IMR-90 (cell line): ENCODE measurements at regions not wholly inside any gene's neighbourhood (a gene's known extent, or its start where the extent isn't known, plus 50 kb on each side); places are given as distances from the start of the nearest gene placed in this dataset.

ENCODE experiments used
- ATAC-seq: fragments of 200-7000 bp; cut with Tn5 transposase; 2 replicates; pipeline ENCODE4 v1.9.1; 2020; ENCODE audit warnings: low read depth, mild to moderate bottlenecking, moderate library complexity
- BruUV-seq: library from RNA; stranded (reverse); fragments of 400-500 nt; replicated peaks from 2 replicates; lab custom pipeline; 2021; lab: Mats Ljungman, UMichigan
- CTCF ChIA-PET: fragments of 300-600 bp; formaldehyde crosslinking; extraction: SDS; loops from one replicate; lab custom pipeline; 2021; ENCODE audit warnings: antibody characterized with exemption; lab: Yijun Ruan, JAX
- POLR2A ChIA-PET: fragments of 300-600 bp; sonication (Branson Sonifier 250); formaldehyde crosslinking; loops from one replicate; lab custom pipeline; 2022; ENCODE audit warnings: antibody characterized with exemption; ENCODE audit not compliant: unreplicated experiment; lab: Charles Lee
- DNase-seq: peaks from one replicate; pipeline ENCODE4 v3.0.0; 2013
- H2AFZ ChIP-seq: replicated peaks from 2 replicates; pipeline ENCODE3; 2013; ENCODE audit warnings: low read length, mild to moderate bottlenecking; ENCODE audit not compliant: poor library complexity
- H2AK5ac ChIP-seq: 2 replicates; pipeline ENCODE4 v1.6.1; 2013; ENCODE audit warnings: low read depth, low read length, inconsistent platforms
- H2AK9ac ChIP-seq: replicated peaks from 2 replicates; pipeline ENCODE3; 2013; ENCODE audit warnings: mild to moderate bottlenecking, low read depth, low read length, moderate library complexity; ENCODE audit not compliant: poor library complexity
- H2BK120ac ChIP-seq: 2 replicates; pipeline ENCODE4 v1.6.1; 2013; ENCODE audit warnings: low read depth, low read length, inconsistent platforms
- H2BK15ac ChIP-seq: 3 replicates; pipeline ENCODE4 v1.6.1; 2013; ENCODE audit warnings: low read depth, low read length, inconsistent platforms
- H2BK20ac ChIP-seq: 2 replicates; pipeline ENCODE4 v1.6.1; 2013; ENCODE audit warnings: low read depth, mild to moderate bottlenecking, inconsistent platforms, low read length, moderate library complexity
- H2BK5ac ChIP-seq: 2 replicates; pipeline ENCODE4 v1.6.1; 2013; ENCODE audit warnings: mild to moderate bottlenecking, low read depth, low read length, inconsistent platforms; ENCODE audit not compliant: poor library complexity, severe bottlenecking
- H3K14ac ChIP-seq: replicated peaks from 2 replicates; pipeline ENCODE4 v1.6.1; 2013; ENCODE audit warnings: low read depth, low read length, inconsistent platforms
- H3K18ac ChIP-seq: 2 replicates; pipeline ENCODE4 v1.6.1; 2013; ENCODE audit warnings: low read depth, low read length, control low read depth
- H3K23ac ChIP-seq: 2 replicates; pipeline ENCODE4 v1.6.1; 2013; ENCODE audit warnings: low read depth, low read length, inconsistent platforms
- H3K27ac ChIP-seq: 2 replicates; pipeline ENCODE4 v1.5.1; 2013; ENCODE audit warnings: mild to moderate bottlenecking, control low read depth, low read length; ENCODE audit not compliant: insufficient read depth
- H3K27me3 ChIP-seq: 2 replicates; pipeline ENCODE4 v1.6.1; 2013; ENCODE audit warnings: low read length; ENCODE audit not compliant: control insufficient read depth, insufficient read depth
- H3K36me3 ChIP-seq: 2 replicates; pipeline ENCODE4 v1.6.1; 2013; ENCODE audit warnings: low read length, mixed read lengths; ENCODE audit not compliant: control insufficient read depth, insufficient read depth
- H3K4ac ChIP-seq: 2 replicates; pipeline ENCODE4 v1.6.1; 2013; ENCODE audit warnings: low read depth, low read length, inconsistent platforms
- H3K4me1 ChIP-seq: 2 replicates; pipeline ENCODE4 v1.6.1; 2013; ENCODE audit warnings: low read length, mixed read lengths; ENCODE audit not compliant: control insufficient read depth, insufficient read depth
- H3K4me2 ChIP-seq: 2 replicates; pipeline ENCODE4 v1.6.1; 2013; ENCODE audit warnings: low read depth, mild to moderate bottlenecking, control low read depth, low read length, moderate library complexity
- H3K4me3 ChIP-seq: 2 replicates; pipeline ENCODE4 v1.5.1; 2013; ENCODE audit warnings: low read depth, mild to moderate bottlenecking, control low read depth, low read length, moderate library complexity; ENCODE audit not compliant: insufficient read depth
- H3K56ac ChIP-seq: 2 replicates; pipeline ENCODE4 v1.6.1; 2013; ENCODE audit warnings: low read length, inconsistent platforms; ENCODE audit not compliant: insufficient read depth; ENCODE audit errors: extremely low read depth
- H3K79me1 ChIP-seq, 2 experiments: 2 replicates each; pipeline ENCODE4 v1.6.1; 2013; ENCODE audit warnings: low read length in 2 of 2, inconsistent platforms in 1 of 2, low read depth in 1 of 2
- H3K9ac ChIP-seq: 2 replicates; pipeline ENCODE4 v1.6.1; 2013; ENCODE audit warnings: low read depth, low read length, control low read depth
- H3K9me1 ChIP-seq: 2 replicates; pipeline ENCODE4 v1.6.1; 2013; ENCODE audit warnings: low read length, inconsistent platforms; ENCODE audit not compliant: insufficient read depth
- H3K9me3 ChIP-seq: 2 replicates; pipeline ENCODE4 v1.6.1; 2013; ENCODE audit warnings: low read length; ENCODE audit not compliant: control insufficient read depth, insufficient read depth
- H4K20me1 ChIP-seq: 2 replicates; pipeline ENCODE4 v1.6.1; 2013; ENCODE audit warnings: low read length, inconsistent platforms; ENCODE audit not compliant: insufficient read depth
- H4K5ac ChIP-seq: 2 replicates; pipeline ENCODE4 v1.6.1; 2013; ENCODE audit warnings: mild to moderate bottlenecking, low read depth, low read length, control low read depth
- H4K8ac ChIP-seq, 2 experiments: 2 replicates each; pipeline ENCODE4 v1.6.1; 2013; ENCODE audit warnings: low read depth in 2 of 2, low read length in 2 of 2, control low read depth in 1 of 2, inconsistent platforms in 1 of 2
- H4K91ac ChIP-seq: 2 replicates; pipeline ENCODE4 v1.6.1; 2013; ENCODE audit warnings: low read depth, low read length, inconsistent platforms; ENCODE audit not compliant: insufficient read depth
- BHLHE40 ChIP-seq: fragments of 150-350 bp; IDR thresholded peaks from 2 replicates; pipeline ENCODE4 v1.6.1; 2016; ENCODE audit warnings: mild to moderate bottlenecking, low read depth, low read length
- CHD1 ChIP-seq: IDR thresholded peaks from 2 replicates; pipeline ENCODE4 v1.6.1; 2012; ENCODE audit warnings: low read depth, low read length, improper control_type of control experiment
- FOS ChIP-seq: fragments of 150-350 bp; IDR thresholded peaks from 2 replicates; pipeline ENCODE4 v1.6.1; 2016; ENCODE audit warnings: low read depth, low read length
- MAFK ChIP-seq: IDR thresholded peaks from 2 replicates; pipeline ENCODE4 v1.6.1; 2012; ENCODE audit warnings: low read depth, low read length, improper control_type of control experiment
- MAZ ChIP-seq: IDR thresholded peaks from 2 replicates; pipeline ENCODE4 v1.6.1; 2012; ENCODE audit warnings: low read depth, mild to moderate bottlenecking, low read length, improper control_type of control experiment, moderate library complexity, borderline replicate concordance
- MXI1 ChIP-seq: IDR thresholded peaks from 2 replicates; pipeline ENCODE4 v1.6.1; 2012; ENCODE audit warnings: low read depth, mild to moderate bottlenecking, low read length, moderate library complexity, borderline replicate concordance
- NFE2L2 ChIP-seq: fragments of 150-350 bp; IDR thresholded peaks from 2 replicates; pipeline ENCODE4 v1.6.1; 2016; ENCODE audit warnings: low read depth, mild to moderate bottlenecking, low read length
- POLR2A ChIP-seq: IDR thresholded peaks from 2 replicates; pipeline ENCODE4 v1.6.1; 2012; ENCODE audit warnings: mild to moderate bottlenecking, low read depth, low read length
- RAD21 ChIP-seq: IDR thresholded peaks from 2 replicates; pipeline ENCODE4 v1.6.1; 2012; ENCODE audit warnings: low read length, improper control_type of control experiment
- RFX5 ChIP-seq: IDR thresholded peaks from 2 replicates; pipeline ENCODE4 v1.8.0; 2012; ENCODE audit warnings: low read depth, mild to moderate bottlenecking, low read length, moderate library complexity
- dilution Hi-C: fragments of 300-500 bp; cut with HindIII; formaldehyde crosslinking; loops from one replicate; pipeline ENCODE4 v1.14.3; 2018; ENCODE audit warnings: low sequenced_read_pairs; ENCODE audit not compliant: unreplicated experiment
- in situ Hi-C: fragments of 300-500 bp; cut with MboI; formaldehyde crosslinking; loops from 3 replicates; pipeline ENCODE4 v1.14.3; 2019; ENCODE audit warnings: low sequenced_read_pairs, inconsistent platforms, mixed read lengths
- intact Hi-C: fragments of 100-400 bp; cut with micrococcal nuclease; formaldehyde crosslinking; loops from 2 replicates; pipeline ENCODE4 v1.10.0; 2022
- TF ChIP-seq, protein P1 (sequence below): fragments of 150-350 bp; IDR thresholded peaks from 2 replicates; pipeline ENCODE4 v1.6.1; 2016; ENCODE audit warnings: low read depth, mild to moderate bottlenecking, low read length, moderate library complexity, borderline replicate concordance
- TF ChIP-seq, protein P2 (sequence below): fragments of 150-350 bp; IDR thresholded peaks from 2 replicates; pipeline ENCODE4 v1.6.1; 2017; ENCODE audit warnings: mild to moderate bottlenecking, antibody characterized with exemption, low read length, low read depth
- TF ChIP-seq, protein P3 (sequence below): conservative IDR thresholded peaks from 2 replicates; pipeline ENCODE4 v1.5.1; 2012; ENCODE audit warnings: mild to moderate bottlenecking, low read depth, low read length, improper control_type of control experiment

DNA sequence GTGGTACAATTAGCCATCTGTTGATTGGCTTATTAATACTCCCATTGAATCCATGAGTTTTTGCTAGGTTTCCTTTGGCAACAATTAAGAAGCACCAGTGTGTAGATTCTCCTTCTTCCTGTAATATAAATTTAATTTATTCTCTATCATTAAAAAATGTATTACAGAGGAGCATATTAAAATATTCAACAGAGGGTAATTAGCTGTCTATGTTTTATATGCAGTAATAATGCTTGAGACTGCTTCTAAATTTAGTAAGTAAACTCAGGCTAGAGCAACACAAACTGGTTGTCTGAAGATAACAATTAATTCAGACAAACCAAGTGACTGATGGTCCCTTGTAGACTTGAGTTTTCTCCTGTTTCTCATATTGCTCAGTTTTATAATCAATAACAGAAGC, 192.4 kb downstream of the FAT4 start:
- POLR2A ChIA-PET: no interaction called here
- Histone ChIP-seq H4K20me1 (no peaks in the 10 kb centered on the region), H3K9me3 (no peaks in the 10 kb centered on the region), H2BK15ac (no peak overlapping the region), H3K4me1 (no peaks in the 10 kb centered on the region), H4K8ac (no peak overlapping the region), H2AK5ac (no peak overlapping the region), H3K4me3 (no peak overlapping the region), H3K27ac (no peak overlapping the region), H4K5ac (no peak overlapping the region), H3K18ac (no peak overlapping the region), H3K9me1 (no peaks in the 10 kb centered on the region), H3K4ac (no peak overlapping the region), H3K36me3 (no peaks in the 10 kb centered on the region), H3K56ac (no peak overlapping the region), H3K23ac (no peak overlapping the region), H2BK120ac (no peak overlapping the region), H3K4me2 (no peak overlapping the region), H4K91ac (no peak overlapping the region), H3K14ac (no peak overlapping the region), H3K9ac (no peak overlapping the region), H3K27me3 (no peaks in the 10 kb centered on the region), H2BK20ac (no peak overlapping the region), H2BK5ac (no peak overlapping the region), H3K79me1 (no peaks in the 10 kb centered on the region), H2AK9ac (no peak overlapping the region), H2AFZ (no peak overlapping the region)
- CTCF ChIA-PET: no interaction called here
- ATAC-seq: no peak
- no peak for DNase-seq
- TF ChIP-seq NFE2L2 (no peak), RAD21 (no peak), BHLHE40 (no peak), MXI1 (no peak), CHD1 (no peak), RFX5 (no peak), POLR2A (no peak), MAFK (no peak), FOS (no peak), MAZ (no peak)
- TF ChIP-seq, protein P1, sequence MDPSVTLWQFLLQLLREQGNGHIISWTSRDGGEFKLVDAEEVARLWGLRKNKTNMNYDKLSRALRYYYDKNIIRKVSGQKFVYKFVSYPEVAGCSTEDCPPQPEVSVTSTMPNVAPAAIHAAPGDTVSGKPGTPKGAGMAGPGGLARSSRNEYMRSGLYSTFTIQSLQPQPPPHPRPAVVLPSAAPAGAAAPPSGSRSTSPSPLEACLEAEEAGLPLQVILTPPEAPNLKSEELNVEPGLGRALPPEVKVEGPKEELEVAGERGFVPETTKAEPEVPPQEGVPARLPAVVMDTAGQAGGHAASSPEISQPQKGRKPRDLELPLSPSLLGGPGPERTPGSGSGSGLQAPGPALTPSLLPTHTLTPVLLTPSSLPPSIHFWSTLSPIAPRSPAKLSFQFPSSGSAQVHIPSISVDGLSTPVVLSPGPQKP: no peak
- TF ChIP-seq, protein P2, sequence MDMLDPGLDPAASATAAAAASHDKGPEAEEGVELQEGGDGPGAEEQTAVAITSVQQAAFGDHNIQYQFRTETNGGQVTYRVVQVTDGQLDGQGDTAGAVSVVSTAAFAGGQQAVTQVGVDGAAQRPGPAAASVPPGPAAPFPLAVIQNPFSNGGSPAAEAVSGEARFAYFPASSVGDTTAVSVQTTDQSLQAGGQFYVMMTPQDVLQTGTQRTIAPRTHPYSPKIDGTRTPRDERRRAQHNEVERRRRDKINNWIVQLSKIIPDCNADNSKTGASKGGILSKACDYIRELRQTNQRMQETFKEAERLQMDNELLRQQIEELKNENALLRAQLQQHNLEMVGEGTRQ: no peak
- TF ChIP-seq, protein P3, sequence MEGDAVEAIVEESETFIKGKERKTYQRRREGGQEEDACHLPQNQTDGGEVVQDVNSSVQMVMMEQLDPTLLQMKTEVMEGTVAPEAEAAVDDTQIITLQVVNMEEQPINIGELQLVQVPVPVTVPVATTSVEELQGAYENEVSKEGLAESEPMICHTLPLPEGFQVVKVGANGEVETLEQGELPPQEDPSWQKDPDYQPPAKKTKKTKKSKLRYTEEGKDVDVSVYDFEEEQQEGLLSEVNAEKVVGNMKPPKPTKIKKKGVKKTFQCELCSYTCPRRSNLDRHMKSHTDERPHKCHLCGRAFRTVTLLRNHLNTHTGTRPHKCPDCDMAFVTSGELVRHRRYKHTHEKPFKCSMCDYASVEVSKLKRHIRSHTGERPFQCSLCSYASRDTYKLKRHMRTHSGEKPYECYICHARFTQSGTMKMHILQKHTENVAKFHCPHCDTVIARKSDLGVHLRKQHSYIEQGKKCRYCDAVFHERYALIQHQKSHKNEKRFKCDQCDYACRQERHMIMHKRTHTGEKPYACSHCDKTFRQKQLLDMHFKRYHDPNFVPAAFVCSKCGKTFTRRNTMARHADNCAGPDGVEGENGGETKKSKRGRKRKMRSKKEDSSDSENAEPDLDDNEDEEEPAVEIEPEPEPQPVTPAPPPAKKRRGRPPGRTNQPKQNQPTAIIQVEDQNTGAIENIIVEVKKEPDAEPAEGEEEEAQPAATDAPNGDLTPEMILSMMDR: no peak
- dilution Hi-C loops (no loop called here), intact Hi-C loops (no loop called here), in situ Hi-C loops (no loop called here)
- no TSS peak for BruUV-seq
